H54 (cell line): ENCODE measurements at regions not wholly inside any gene's neighbourhood (a gene's known extent, or its start where the extent isn't known, plus 50 kb on each side); places are given as distances from the start of the nearest gene placed in this dataset.
"Not testable (repeated sequence)": the region's sequence is repeated elsewhere in the genome, so short reads cannot be mapped to it uniquely, and the experiment has no call there.

ENCODE experiments used
- DNase-seq: peaks from one replicate; pipeline ENCODE4 v3.0.0; 2011; ENCODE audit warnings: low spot score, mixed read lengths; ENCODE audit not compliant: insufficient read length
- FAIRE-seq: peaks from 3 replicates; lab custom pipeline; 2011; peaks lifted over from hg19 to GRCh38; lab: Jason Lieb, UNC
- POLR2A ChIP-seq: IDR thresholded peaks from 2 replicates; pipeline ENCODE4 v1.6.1; 2011; ENCODE audit warnings: low read depth, mild to moderate bottlenecking, low read length

GRCh38 chr1:166390366-166391033 lies 223.7 kb upstream of the FAM78B start:
- no peak for FAIRE-seq
- no peak for TF ChIP-seq POLR2A
- no peak for DNase-seq

DNA sequence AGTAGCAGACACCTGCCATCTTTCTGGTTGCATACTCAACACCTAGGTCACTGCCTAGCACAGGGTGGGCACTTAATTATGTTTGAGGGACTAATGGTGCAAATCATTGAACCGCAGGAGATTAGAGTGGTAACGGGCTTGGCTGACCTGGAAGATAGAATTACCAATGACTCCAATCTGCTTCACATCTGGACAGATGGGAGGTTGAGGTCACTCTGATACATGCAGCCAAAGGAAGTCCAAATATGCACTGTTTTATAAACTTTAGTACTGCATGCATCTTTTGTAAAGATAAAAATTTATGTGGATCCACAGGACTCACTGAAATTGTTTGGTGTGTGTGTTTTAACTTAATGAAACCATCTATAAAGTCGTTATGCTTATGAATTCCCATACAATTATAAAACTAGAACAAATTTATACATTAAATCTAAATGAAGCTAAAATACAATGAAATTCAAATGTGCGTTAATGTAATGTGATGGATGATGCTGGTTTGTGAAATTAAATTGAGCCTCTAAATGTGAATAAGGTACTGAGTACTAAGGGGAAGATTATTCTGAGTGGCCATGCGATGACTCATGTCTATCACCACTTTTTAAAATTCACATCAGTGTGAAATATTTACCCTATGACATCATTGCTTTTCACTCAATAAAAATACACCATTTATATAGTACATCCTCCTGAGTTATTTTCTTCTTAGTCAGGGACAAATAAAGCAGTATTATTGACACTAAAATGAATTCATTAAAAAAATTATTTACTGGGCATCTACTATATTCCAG lies 224.7 kb upstream of the FAM78B start:
- DNase-seq (no peak), FAIRE-seq (no peak)
- no peak for TF ChIP-seq POLR2A

GRCh38 chr1:166395729-166396128 lies 228.9 kb upstream of the FAM78B start:
- TF ChIP-seq POLR2A: no peak
- DNase-seq: no peak
- FAIRE-seq: no peak

- not testable (repeated sequence) for DNase-seq
Measured at GRCh38 chr1:166409253-166410082, 242.7 kb upstream of the FAM78B start.

GRCh38 chr1:166410083-166410385 lies 243.2 kb upstream of the FAM78B start:
- no peak for TF ChIP-seq POLR2A
- FAIRE-seq (no peak), DNase-seq (no peak)

More at GRCh38 chr1:166409253-166410082, 242.7 kb upstream of the FAM78B start:
- not testable (repeated sequence) for FAIRE-seq

DNA sequence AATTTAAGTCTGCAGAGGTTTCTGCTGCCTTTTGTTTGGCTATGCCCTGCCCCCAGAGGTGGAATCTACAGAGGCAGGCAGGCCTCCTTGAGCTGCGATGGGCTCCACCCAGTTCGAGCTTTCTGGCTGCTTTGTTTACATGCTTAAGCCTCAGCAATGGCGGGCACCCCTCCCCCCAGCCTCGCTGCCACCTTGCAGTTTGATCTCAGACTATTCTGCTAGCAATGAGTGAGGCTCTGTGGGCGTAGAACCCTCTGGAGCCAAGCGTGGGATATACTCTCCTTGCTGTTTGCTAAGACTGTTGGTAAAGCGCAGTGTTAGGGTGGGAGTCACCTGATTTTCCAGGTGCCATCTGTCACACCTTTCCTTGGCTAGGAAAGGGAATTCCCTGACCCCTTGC lies 250.0 kb upstream of the FAM78B start:
- not testable (repeated sequence) for FAIRE-seq, DNase-seq

DNA sequence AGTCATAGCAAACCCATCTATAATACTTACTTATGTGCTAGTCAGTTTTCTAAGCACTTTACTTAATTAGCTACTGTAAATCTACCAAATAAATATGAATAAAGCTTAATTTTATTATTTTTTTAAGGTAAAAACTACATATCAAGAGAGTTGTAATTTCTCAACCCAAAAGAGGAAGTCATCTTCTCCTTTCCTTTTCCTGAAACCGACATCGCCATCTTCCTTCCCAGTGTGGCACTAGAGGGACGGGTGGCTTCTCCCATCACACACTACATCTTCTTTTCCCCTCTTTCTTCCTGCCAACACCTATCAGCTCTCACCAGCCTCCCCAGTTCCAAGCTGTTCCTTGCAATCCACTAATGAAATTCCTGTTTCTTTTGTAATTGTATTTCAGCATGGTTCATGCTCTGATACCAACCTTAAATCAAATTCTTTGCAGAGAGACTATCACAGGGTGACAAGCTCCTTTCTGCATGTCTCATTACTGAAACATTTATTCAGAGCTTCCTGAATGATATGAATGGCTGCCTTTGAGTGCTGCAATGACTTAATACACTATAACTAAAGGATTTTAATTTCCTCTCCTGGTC lies 251.6 kb upstream of the FAM78B start:
- TF ChIP-seq POLR2A: no peak
- DNase-seq: no peak
- FAIRE-seq: no peak

DNA sequence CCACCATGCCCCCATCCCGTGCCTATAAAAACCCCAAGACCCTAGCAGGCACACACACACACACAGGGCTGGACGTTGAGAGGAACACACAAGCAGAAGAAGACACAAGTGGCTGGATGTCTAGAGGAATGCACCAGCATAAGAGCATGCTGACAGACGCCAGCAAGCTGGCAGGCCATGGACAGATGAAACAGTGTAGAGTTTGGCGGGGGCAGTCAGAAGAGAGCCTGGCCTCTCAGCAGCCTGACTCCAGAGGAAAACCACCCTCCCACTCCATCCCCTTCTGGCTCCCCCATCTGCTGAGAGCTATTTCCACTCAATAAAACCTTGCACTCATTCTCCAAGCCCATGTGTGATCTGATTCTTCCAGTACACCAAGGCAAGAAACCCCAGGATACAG lies 255.8 kb upstream of the FAM78B start:
- not testable (repeated sequence) for FAIRE-seq, DNase-seq

DNA sequence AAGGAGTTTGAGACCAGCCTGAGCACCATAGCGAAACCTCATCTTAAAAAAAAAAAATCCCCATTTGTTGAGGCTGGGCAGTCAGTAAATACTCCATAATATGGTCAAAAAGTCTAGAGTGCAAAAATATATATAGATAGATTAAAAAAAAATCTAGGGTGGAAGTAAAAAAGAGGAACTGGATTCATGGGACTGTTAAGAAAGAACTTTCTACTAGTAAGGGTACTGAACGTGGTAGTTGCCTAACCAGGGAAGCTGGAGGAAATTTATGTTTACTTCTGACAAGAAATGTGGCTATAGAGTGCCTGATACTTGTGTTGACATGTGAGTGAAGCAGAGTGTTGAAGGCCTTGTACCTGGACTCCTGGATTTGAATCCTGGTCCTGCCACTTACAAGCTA lies 265.9 kb upstream of the FAM78B start:
- DNase-seq: no peak
- TF ChIP-seq POLR2A: no peak
- no peak for FAIRE-seq

DNA sequence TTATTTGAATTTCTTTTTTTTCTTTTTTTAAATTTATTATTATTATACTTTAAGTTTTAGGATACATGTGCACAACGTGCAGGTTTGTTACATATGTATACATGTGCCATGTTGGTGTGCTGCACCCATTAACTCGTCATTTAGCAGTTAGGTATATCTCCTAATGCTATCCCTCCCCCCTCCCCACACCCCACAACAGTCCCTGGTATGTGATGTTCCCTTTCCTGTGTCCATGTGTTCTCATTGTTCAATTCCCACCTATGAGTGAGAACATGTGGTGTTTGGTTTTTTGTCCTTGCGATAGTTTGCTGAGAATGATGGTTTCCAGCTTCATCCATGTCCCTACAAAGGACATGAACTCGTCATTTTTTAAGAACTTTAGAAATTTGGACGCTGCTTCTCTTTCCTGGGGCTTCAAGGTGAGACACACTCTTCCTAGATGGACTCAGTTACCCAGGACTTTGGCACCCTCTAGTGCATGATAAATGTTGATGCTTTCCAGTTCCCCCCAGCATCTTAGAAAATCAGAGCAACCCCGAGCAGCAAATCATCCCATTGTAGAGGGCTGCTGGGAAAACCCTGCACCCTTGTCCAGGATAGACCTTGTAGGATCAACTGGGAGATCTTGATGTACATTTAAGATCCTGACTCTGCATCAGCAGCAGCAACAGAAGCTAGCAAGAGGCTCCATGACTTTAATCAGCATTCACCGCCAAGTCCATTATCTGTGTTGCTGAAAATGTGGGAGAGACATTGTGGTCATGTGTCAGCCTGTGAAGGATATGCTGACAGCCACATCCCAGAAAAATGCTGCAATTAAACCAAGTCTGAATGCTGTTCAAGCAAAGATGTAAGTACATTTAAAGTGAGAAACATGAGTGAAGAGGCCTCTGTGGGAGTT lies 266.9 kb upstream of the FAM78B start:
- not testable (repeated sequence) for FAIRE-seq
- peak; percentile 2 for DNase-seq

DNA sequence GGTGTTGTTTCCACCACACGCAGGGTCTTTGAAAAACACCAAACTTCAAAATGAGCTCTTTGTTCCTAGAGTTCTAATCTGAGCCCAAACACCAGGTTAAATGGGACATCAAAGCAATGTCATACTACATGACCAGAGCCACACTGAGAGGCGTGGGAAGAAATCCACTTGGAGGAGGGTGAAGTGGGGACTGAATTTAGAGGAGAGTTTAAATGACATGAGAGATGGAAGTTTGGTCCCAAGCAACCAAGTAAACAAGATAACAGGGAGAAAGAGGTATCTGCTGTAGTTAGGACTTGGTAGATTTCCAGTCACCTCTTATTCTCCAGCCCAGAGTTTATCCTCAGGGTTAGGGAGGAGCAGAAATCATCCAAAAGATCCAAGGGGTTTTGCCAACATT lies 290.9 kb upstream of the FAM78B start:
- DNase-seq: no peak
- FAIRE-seq: no peak
- no peak for TF ChIP-seq POLR2A

GRCh38 chr1:166464333-166464732 lies 297.5 kb upstream of the FAM78B start:
- TF ChIP-seq POLR2A: no peak
- FAIRE-seq (no peak), DNase-seq (no peak)

GRCh38 chr1:166470014-166470413 lies 303.2 kb upstream of the FAM78B start:
- DNase-seq (no peak), FAIRE-seq (no peak)
- TF ChIP-seq POLR2A: no peak

DNA sequence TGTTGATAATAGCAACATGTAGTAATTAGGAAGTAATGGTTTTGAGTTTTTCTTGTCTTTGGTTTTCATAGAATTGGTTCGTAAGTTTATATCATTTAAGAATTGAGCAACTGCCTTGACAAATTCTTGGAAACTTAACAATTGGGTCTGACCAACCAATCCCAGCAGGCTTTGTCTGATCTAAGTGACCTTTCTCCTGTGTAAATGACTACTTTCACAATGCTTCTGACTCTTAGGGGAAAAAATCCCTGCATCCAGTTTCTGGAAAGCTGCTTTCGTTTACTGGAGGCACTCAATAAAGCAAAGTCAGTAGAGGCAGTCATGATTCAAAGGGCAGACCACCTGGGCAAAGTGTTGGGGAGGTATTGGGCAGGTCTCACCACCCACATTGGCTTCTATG lies 303.6 kb upstream of the FAM78B start:
- no peak for TF ChIP-seq POLR2A
- DNase-seq (no peak), FAIRE-seq (no peak)
